Upper lobe of left lung (tissue), 4 donors: ENCODE measurements at regions not wholly inside any gene's neighbourhood (a gene's known extent, or its start where the extent isn't known, plus 50 kb on each side); places are given as distances from the start of the nearest gene placed in this dataset.

Source experiments
- CTCF ChIP-seq, 6 experiments: fragments of 450-650 bp in 4 of 6; fragments of 200-600 bp in 2 of 6; sonication (generic) in 2 of 6; IDR thresholded peaks; one replicate each; pipeline ENCODE4 v1.5.1; 2016 to 2019; ENCODE audit warnings: antibody characterized with exemption in 6 of 6
- EP300 ChIP-seq, 4 donors: sonication (generic); formaldehyde crosslinking; IDR thresholded peaks; one replicate each; pipeline ENCODE4 v1.5.1; 2017; ENCODE audit warnings: antibody characterized with exemption in 4 of 4, control low read depth in 2 of 4
- POLR2A ChIP-seq, 4 donors: fragments of 450-650 bp; IDR thresholded peaks; one replicate each; pipeline ENCODE4 v1.5.1; 2016 to 2017; ENCODE audit warnings: antibody characterized with exemption in 4 of 4, mild to moderate bottlenecking in 2 of 4
- POLR2AphosphoS5 ChIP-seq, 2 donors: sonication (generic); formaldehyde crosslinking; IDR thresholded peaks; one replicate each; pipeline ENCODE4 v1.5.1; 2017; ENCODE audit warnings: antibody characterized with exemption in 2 of 2

- no peak for TF ChIP-seq EP300 (IDR thresholded peaks at IDR 0.05)
- no peak for TF ChIP-seq CTCF (IDR thresholded peaks at IDR 0.05)
- TF ChIP-seq POLR2A (IDR thresholded peaks at IDR 0.05): no peak
- TF ChIP-seq POLR2AphosphoS5 (IDR thresholded peaks at IDR 0.05): no peak
These were observed 68.9 kb downstream of the RDH14 start for GRCh38 chr2:18491577-18491976.
